Lung (tissue), 11 donors: ENCODE measurements at regions not wholly inside any gene's neighbourhood (a gene's known extent, or its start where the extent isn't known, plus 50 kb on each side); places are given as distances from the start of the nearest gene placed in this dataset.

Experiments used
- ATAC-seq: fragments of 200-7000 bp; cut with Tn5 transposase; one replicate; pipeline ENCODE4 v1.9.1; 2020; ENCODE audit warnings: moderate number of reproducible peaks; ENCODE audit not compliant: insufficient read depth, low FRiP score
- DNase-seq, 3 donors: peaks; one replicate each; pipeline ENCODE4 v3.0.0-alpha.2; 2013 to 2017
- H3K27ac ChIP-seq, 2 donors: one replicate each; pipeline ENCODE4 v1.5.1; 2013; ENCODE audit warnings: mild to moderate bottlenecking in 2 of 2, moderate library complexity in 2 of 2, control low read depth in 1 of 2, inconsistent platforms in 1 of 2, low read depth in 1 of 2, low read length in 1 of 2
- H3K27me3 ChIP-seq, 3 donors: one replicate each; pipeline ENCODE4 v1.5.1; 2013; ENCODE audit warnings: low read length in 2 of 3; ENCODE audit not compliant: control insufficient read depth in 3 of 3, insufficient read depth in 3 of 3
- H3K36me3 ChIP-seq, 4 donors: one replicate each; pipeline ENCODE4 v1.5.1; 2013; ENCODE audit warnings: low read length in 4 of 4, mild to moderate bottlenecking in 1 of 4, moderate library complexity in 1 of 4; ENCODE audit not compliant: control insufficient read depth in 4 of 4, insufficient read depth in 4 of 4
- H3K4me1 ChIP-seq, 5 donors: one replicate each; pipeline ENCODE4 v1.5.1; 2013; ENCODE audit warnings: low read length in 5 of 5, mild to moderate bottlenecking in 2 of 5, moderate library complexity in 1 of 5; ENCODE audit not compliant: control insufficient read depth in 5 of 5, insufficient read depth in 5 of 5
- H3K4me3 ChIP-seq: one replicate; pipeline ENCODE4 v1.5.1; 2013; ENCODE audit warnings: mild to moderate bottlenecking, control low read depth, moderate library complexity
- H3K9ac ChIP-seq, 2 donors: one replicate each; pipeline ENCODE4 v1.5.1; 2013; ENCODE audit warnings: low read length in 2 of 2, control low read depth in 1 of 2; ENCODE audit not compliant: insufficient read depth in 1 of 2
- H3K9me3 ChIP-seq, 4 donors: one replicate each; pipeline ENCODE4 v1.5.1; 2013; ENCODE audit warnings: low read length in 3 of 4, mild to moderate bottlenecking in 1 of 4, moderate library complexity in 1 of 4; ENCODE audit not compliant: control insufficient read depth in 4 of 4, insufficient read depth in 3 of 4
- WGBS, 2 donors: extraction: QIAGEN DNeasy Blood & Tissue Kit; methylation state at CpG; one replicate each; pipeline ENCODE4 v1.1.7; 2013; 5-methylcytosine and 5-hydroxymethylcytosine counted together
- TF ChIP-seq, protein P1 (sequence below): IDR thresholded peaks from 2 replicates; pipeline ENCODE4 v1.5.1; 2012; ENCODE audit warnings: mild to moderate bottlenecking; ENCODE audit errors: control extremely low read depth, extremely low read depth
- donor health status: control.
- donor health status: control.
- donor health status: Bipolar disorder and iron deficiency.
- donor health status: healthy.
- donor health status: DM: yes; HTN: yes; CAD: no.

DNA sequence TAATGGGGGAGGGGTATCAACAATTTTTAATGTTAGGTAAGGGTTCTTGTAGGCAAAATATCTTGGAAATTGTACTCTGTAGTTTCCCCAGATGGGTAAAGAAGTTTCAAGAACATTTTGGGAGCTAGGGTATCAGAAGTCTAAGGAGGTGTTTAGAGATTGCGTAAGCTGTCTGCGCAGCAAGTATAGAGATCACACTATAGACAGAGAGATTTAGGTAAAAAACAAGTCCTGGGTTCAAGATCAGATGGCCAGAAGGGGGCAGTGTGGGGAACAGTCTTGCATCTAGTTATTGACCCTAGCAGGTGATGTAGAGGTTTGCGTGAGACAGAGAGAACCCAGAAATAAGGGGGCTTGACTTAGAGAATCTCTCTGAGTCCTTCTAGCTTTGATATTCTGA, 80.8 kb downstream of the S1PR1 start:
- Histone ChIP-seq H3K27ac (no peak overlapping the region), H3K4me3 (no peak overlapping the region), H3K4me1 (no peaks in the 10 kb centered on the region), H3K9me3 (no peaks in the 10 kb centered on the region), H3K36me3 (no peaks in the 10 kb centered on the region), H3K27me3 (no peaks in the 10 kb centered on the region), H3K9ac (no peak overlapping the region)
- DNase-seq (no peak), ATAC-seq (no peak)
- 98% methylated on average over 3 of the region's 3 CpGs for WGBS, 2 donors
- TF ChIP-seq, protein P1, sequence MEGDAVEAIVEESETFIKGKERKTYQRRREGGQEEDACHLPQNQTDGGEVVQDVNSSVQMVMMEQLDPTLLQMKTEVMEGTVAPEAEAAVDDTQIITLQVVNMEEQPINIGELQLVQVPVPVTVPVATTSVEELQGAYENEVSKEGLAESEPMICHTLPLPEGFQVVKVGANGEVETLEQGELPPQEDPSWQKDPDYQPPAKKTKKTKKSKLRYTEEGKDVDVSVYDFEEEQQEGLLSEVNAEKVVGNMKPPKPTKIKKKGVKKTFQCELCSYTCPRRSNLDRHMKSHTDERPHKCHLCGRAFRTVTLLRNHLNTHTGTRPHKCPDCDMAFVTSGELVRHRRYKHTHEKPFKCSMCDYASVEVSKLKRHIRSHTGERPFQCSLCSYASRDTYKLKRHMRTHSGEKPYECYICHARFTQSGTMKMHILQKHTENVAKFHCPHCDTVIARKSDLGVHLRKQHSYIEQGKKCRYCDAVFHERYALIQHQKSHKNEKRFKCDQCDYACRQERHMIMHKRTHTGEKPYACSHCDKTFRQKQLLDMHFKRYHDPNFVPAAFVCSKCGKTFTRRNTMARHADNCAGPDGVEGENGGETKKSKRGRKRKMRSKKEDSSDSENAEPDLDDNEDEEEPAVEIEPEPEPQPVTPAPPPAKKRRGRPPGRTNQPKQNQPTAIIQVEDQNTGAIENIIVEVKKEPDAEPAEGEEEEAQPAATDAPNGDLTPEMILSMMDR: no peak

DNA sequence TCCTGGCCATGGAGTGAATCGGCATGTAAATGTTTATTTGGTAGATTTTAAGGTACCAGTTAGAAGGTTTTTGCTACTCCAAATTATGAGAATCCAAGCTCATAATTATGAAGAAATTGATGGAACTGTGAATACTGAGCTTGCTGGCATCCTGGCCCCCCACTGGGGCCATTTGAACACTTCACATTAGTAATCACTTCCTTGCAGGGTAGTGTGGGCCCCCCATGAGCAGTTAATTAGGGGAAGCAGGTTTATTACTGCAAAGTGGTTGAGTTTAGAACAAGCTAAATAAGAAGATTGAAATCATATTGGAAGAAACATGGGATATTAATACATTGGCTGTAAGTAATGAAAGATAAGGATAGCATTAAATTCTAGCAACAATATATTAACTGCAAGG, 86.7 kb downstream of the S1PR1 start:
- no peaks in the 10 kb centered on the region for H3K9me3 ChIP-seq
- no peak for ATAC-seq
- 92 to 97% methylated on average over 1 of the region's 1 CpG for WGBS, 2 donors
- no peak for DNase-seq
- H3K27me3 ChIP-seq: no peaks in the 10 kb centered on the region
- no peak overlapping the region for H3K4me3 ChIP-seq
- TF ChIP-seq, protein P1: no peak
- no peak overlapping the region for H3K9ac ChIP-seq
- no peak overlapping the region for H3K27ac ChIP-seq
- no peaks in the 10 kb centered on the region for H3K36me3 ChIP-seq
- H3K4me1 ChIP-seq: no peaks in the 10 kb centered on the region

DNA sequence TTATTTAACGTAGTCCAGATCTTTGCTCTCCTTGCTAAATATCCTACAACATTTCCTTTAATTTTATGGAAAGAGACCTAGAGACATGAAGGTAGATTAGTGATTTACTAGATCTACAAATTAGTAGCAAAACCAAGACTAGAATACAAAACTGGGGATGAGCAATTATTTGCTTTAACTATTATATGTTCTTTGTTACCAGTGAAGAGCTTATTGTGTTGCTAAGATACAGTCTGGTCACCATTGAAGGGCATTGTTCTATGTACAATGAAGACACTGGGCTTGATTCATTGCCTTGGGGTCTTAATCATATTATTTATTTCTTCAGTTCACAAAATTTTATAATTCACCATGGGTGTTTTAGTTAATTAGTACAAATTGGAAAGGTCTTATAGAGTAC, 88.3 kb downstream of the S1PR1 start:
- WGBS, 2 donors: 92 to 96% methylated on average over 1 of the region's 1 CpG
- TF ChIP-seq, protein P1: no peak
- H3K36me3 ChIP-seq: no peaks in the 10 kb centered on the region
- no peak for DNase-seq
- no peak overlapping the region for H3K27ac ChIP-seq
- no peaks in the 10 kb centered on the region for H3K9me3 ChIP-seq
- H3K4me1 ChIP-seq: no peaks in the 10 kb centered on the region
- no peaks in the 10 kb centered on the region for H3K27me3 ChIP-seq
- no peak overlapping the region for H3K9ac ChIP-seq
- H3K4me3 ChIP-seq: no peak overlapping the region
- no peak for ATAC-seq

DNA sequence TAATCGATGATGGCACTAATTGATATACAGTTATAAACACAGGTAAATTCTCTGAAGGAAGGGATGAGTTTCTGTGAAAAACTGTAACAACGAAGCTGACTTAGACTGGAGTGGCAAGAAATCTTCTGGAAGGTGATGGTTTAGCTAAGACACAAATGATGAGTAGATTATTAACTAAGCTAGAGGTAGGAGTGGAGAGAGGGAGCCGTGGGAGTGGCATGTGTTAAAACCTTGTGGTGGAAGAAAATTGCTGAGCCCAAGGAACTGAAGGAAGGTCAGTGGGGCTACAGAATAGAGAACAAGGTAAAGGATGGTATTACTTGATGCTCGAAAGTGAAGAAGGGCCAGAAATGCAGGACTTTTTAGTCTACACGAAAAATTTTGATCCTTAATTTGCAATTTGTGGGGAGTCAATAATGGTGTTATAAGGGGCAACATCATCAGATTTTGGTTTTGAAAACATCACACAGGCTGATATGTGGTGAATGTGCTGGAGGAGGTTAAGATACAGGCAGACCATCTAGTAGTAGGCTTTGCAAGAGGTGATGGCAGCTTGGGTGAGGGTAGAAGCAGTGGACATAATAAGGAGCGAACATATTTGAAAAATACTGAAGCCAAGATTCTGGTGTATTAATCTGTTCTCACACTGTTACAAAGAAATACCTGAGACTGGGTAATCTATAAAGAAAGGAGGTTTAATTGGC, 93.8 kb downstream of the S1PR1 start:
- no peak overlapping the region for H3K27ac ChIP-seq
- no peaks in the 10 kb centered on the region for H3K9me3 ChIP-seq
- no peaks in the 10 kb centered on the region for H3K36me3 ChIP-seq
- H3K4me3 ChIP-seq: no peak overlapping the region
- H3K4me1 ChIP-seq: no peaks in the 10 kb centered on the region
- WGBS, 2 donors: 86 to 94% methylated on average over 6 of the region's 6 CpGs
- H3K9ac ChIP-seq: no peak overlapping the region
- TF ChIP-seq, protein P1: no peak
- no peak for DNase-seq
- no peaks in the 10 kb centered on the region for H3K27me3 ChIP-seq
- no peak for ATAC-seq
